Mesodermal cell (in vitro differentiated cells): ENCODE measurements at regions not wholly inside any gene's neighbourhood (a gene's known extent, or its start where the extent isn't known, plus 50 kb on each side); places are given as distances from the start of the nearest gene placed in this dataset.
"Not testable (repeated sequence)": the region's sequence is repeated elsewhere in the genome, so short reads cannot be mapped to it uniquely, and the experiment has no call there.

Source experiments
- H3K27ac ChIP-seq: 2 replicates; pipeline ENCODE4 v1.7.0; 2013; ENCODE audit warnings: mild to moderate bottlenecking, low read depth, low read length, moderate library complexity; ENCODE audit not compliant: severe bottlenecking
- H3K36me3 ChIP-seq: 2 replicates; pipeline ENCODE4 v1.7.1; 2013; ENCODE audit warnings: mild to moderate bottlenecking, low read length, moderate library complexity; ENCODE audit not compliant: control insufficient read depth, insufficient read depth
- H3K4me1 ChIP-seq: one replicate; pipeline ENCODE4 v1.7.1; 2013; ENCODE audit warnings: mild to moderate bottlenecking, low read length; ENCODE audit not compliant: insufficient read depth, control insufficient read depth, poor library complexity, severe bottlenecking
- H3K4me3 ChIP-seq: 2 replicates; pipeline ENCODE4 v1.7.0; 2013; ENCODE audit warnings: low read length, control low read depth, mild to moderate bottlenecking; ENCODE audit not compliant: insufficient read depth, poor library complexity, severe bottlenecking; ENCODE audit errors: extremely low read depth
- H3K9me3 ChIP-seq: 2 replicates; pipeline ENCODE4 v1.7.1; 2013; ENCODE audit warnings: mild to moderate bottlenecking, low read length, moderate library complexity; ENCODE audit not compliant: control insufficient read depth
- WGBS, 2 experiments: methylation state at CpG; one replicate each; pipeline ENCODE4 v1.1.5; 2013; ENCODE audit warnings: missing lambda C conversion rate in 2 of 2; ENCODE audit not compliant: insufficient coverage in 2 of 2; 5-methylcytosine and 5-hydroxymethylcytosine counted together

DNA sequence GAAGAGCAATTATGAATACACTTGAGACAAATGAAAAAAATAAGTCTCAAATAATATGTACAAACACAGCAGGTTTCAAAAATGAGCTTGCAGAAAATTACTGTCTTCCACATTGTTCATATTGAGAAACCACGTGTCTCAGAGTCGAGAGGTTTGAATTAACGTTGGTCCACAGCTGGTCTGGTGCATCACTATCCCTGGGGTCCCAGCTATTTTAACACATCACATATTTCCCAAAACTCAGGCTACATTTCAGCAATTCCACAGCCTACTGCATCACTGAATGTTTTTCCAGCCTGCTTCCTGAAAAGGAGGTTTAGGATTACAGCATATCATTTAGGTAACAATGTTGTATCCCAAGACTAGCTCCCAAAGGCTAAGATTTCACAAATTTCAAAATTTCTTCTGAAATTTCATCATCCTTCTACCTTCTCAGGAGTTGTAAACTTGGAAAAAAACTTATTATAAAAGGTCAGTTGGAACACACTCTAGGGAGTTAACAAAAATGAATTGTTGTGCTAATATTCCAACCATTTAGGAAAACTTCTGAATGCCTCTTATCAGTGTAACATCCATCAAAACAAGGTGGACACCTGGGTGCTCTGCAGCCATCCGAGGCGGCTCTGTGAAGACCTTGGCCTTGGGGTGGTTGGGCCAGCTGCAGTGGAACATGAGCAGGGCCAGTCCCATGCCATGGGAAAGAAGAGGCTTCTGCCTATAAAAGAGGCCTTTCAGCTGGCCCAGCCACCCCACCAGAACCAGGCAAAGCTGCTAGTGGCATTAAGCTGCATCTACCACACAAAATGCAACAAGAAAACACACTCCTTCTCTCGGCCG lies 198.1 kb upstream of the RBBP8 start:
- no peak overlapping the region for H3K4me3 ChIP-seq
- H3K27ac ChIP-seq, result no peak overlapping the region
- H3K9me3 ChIP-seq, result no peaks in the 10 kb centered on the region
- H3K36me3 ChIP-seq, result no peaks in the 10 kb centered on the region
- WGBS, 2 experiments, result 89 to 91% methylated on average over 5 of the region's 7 CpGs
- H3K4me1 ChIP-seq, result no peaks in the 10 kb centered on the region

DNA sequence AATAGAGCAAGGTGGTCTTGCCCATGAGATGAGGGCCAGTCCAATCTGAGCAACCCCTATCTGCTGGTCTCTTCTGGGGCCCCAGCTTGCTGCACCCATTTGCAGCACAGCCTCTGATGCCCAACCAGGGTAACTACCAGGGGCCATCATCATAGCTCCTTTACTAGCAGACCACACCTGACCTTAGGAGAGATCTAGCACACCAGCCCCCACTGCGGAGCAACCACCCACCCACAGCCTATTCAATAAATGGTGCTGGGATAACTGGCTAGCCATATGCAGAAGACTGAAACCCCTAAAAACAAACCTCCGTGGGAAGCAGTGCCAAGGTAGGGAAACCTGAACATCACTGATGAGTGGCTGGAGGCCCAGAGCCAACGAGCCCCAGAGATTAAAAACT lies 196.1 kb upstream of the RBBP8 start:
- no peaks in the 10 kb centered on the region for H3K9me3 ChIP-seq
- H3K4me3 ChIP-seq, result no peak overlapping the region
- H3K36me3 ChIP-seq, result no peaks in the 10 kb centered on the region
- H3K27ac ChIP-seq, result no peak overlapping the region
- H3K4me1 ChIP-seq, result no peaks in the 10 kb centered on the region
- WGBS, 2 experiments, result 80 to 92% methylated on average over 3 of the region's 3 CpGs

DNA sequence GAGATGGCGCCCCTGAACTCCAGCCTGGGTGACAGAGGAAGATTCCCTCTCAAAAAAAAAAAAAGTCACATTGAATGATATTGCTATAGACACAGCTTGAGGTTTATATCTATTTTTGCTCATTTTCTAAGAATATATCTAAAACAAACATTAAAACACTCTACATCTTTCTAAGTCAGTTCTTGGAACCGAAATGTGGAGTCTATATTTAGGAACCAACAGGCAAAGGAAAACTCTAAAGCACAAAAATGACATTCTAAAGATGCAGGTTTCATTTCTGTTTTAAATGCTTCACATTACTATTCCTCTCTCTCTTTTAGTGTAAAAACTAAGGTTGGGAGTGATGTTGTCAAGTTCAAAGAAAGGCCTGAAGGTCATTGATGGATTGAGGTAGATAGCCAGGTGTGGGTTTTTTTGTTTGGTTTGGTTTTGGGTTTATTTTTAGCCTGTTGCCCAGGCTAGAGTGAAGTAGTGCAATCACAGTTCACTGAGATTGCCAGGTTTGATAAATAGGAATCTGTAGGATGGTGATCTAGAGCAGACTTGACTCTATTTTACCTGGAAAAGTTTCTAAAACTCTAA lies 194.0 kb upstream of the RBBP8 start:
- Histone ChIP-seq H3K36me3 (no peaks in the 10 kb centered on the region), H3K4me3 (no peak overlapping the region), H3K4me1 (no peaks in the 10 kb centered on the region), H3K27ac (no peak overlapping the region), H3K9me3 (no peaks in the 10 kb centered on the region)
- WGBS, 2 experiments, result no CpG with 5 or more reads among the region's 2 CpGs

DNA sequence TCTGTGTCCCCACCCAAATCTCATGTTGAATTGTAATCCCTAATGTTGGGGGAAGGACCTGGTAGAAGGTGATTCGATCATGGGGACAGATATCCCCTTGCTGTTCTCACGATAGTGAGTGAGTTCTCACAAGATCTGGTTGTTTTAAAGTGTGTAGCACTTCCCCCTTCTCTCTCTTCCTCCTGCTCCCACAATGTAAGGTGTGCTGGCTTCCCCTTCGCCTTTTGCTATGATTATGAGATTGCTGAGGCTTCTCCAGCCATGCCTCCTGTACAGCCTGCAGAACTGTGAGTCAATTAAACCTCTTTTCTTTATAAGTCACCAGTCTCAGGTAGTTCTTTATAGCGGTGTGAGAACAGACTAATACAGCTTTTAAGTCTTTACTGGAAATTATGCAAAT lies 193.3 kb upstream of the RBBP8 start:
- 88% methylated on average over 1 of the region's 4 CpGs; no CpG with 5 or more reads in 1 of the 2 experiments for WGBS, 2 experiments
- Histone ChIP-seq H3K36me3 (no peaks in the 10 kb centered on the region), H3K4me3 (no peak overlapping the region), H3K4me1 (no peaks in the 10 kb centered on the region), H3K27ac (no peak overlapping the region), H3K9me3 (no peaks in the 10 kb centered on the region)

DNA sequence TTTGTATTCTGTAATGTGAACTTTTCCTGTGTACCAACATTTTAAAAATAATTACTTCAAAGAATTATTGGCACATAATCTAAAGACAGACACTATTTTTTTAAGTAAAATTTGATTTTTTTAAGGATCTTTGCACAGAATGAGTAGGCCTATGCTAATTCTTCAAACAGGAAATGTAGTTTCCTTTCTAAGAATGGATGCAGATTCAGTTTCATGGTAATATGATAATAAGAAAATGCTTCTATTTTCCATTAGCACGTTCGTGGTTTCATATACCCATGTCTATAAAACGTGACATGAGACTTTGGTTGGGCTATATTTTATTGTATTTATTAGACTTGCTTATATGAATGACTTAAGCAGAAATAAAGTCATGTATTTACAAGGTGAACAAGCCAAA lies 191.8 kb upstream of the RBBP8 start:
- 100% methylated on average over 2 of the region's 3 CpGs; no CpG with 5 or more reads in 1 of the 2 experiments for WGBS, 2 experiments
- no peaks in the 10 kb centered on the region for H3K4me1 ChIP-seq
- H3K27ac ChIP-seq, result no peak overlapping the region
- no peaks in the 10 kb centered on the region for H3K36me3 ChIP-seq
- no peaks in the 10 kb centered on the region for H3K9me3 ChIP-seq
- no peak overlapping the region for H3K4me3 ChIP-seq

DNA sequence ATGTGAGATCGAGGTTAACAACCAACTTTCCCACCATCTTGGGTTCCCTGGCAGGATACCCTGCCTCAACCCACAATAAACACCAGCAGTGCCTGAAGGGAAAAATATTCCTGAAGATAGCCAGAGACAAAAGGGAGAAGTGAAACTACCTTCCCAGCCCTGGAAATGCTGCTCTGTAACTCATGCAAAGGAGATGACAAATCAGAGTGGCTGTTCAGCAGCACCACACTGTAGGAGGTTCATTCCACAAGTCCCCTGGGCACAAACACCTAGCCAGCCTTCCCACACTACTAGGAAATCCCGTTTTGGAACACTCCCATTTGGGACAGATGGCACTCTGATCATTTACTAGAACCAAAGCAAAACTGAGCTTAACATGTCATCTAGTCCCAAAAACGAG lies 190.7 kb upstream of the RBBP8 start:
- Histone ChIP-seq H3K4me1 (no peaks in the 10 kb centered on the region), H3K9me3 (no peaks in the 10 kb centered on the region), H3K36me3 (no peaks in the 10 kb centered on the region), H3K4me3 (no peak overlapping the region), H3K27ac (no peak overlapping the region)
- WGBS, 2 experiments, result 60 to 80% methylated on average over 1 to 2 of the region's 3 CpGs

DNA sequence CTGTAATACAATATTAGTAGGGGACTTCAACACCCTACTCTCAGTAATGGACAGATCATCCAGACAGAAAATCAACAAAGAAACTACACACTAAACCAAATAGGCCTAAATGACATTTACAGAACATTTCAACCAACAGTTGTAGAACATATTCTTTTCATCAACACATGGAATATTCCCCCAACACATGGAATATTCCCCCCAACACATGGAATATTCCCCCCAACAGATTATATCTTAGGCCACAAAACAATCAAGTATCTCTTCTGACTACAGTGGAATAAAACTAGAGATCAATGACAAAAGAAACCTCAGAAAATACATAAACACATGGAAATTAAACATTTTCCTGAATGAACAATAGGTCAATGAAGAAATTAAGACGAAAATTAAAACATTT lies 187.2 kb upstream of the RBBP8 start:
- Histone ChIP-seq H3K27ac (no peak overlapping the region), H3K9me3 (no peaks in the 10 kb centered on the region), H3K4me1 (peaks cover 3% of the 10 kb centered on the region), H3K36me3 (no peaks in the 10 kb centered on the region), H3K4me3 (no peak overlapping the region)
- no CpG with 5 or more reads among the region's 1 CpG for WGBS, 2 experiments

DNA sequence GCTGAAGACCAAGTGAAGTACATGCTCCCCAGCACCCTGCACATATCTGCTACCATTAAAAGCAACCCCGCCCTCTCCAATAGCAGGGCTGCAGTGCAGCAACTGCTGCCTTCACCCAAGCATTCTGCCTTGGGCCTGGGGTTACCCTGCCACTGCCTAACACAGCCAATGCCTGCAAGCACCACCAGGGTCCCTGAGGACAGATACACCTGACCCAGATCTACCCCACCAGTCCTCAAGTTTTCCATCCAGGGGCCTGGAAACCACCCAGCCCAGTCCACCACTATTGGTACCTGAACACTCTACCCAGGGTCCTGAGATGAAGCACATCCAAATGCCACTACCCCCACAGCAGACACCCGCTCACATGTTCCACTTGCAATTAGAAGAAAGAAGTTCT lies 181.1 kb upstream of the RBBP8 start:
- WGBS, 2 experiments, result 100% methylated on average over 1 of the region's 2 CpGs
- no peaks in the 10 kb centered on the region for H3K36me3 ChIP-seq
- no peak overlapping the region for H3K4me3 ChIP-seq
- no peaks in the 10 kb centered on the region for H3K9me3 ChIP-seq
- peaks cover 3% of the 10 kb centered on the region for H3K4me1 ChIP-seq
- H3K27ac ChIP-seq, result no peak overlapping the region

DNA sequence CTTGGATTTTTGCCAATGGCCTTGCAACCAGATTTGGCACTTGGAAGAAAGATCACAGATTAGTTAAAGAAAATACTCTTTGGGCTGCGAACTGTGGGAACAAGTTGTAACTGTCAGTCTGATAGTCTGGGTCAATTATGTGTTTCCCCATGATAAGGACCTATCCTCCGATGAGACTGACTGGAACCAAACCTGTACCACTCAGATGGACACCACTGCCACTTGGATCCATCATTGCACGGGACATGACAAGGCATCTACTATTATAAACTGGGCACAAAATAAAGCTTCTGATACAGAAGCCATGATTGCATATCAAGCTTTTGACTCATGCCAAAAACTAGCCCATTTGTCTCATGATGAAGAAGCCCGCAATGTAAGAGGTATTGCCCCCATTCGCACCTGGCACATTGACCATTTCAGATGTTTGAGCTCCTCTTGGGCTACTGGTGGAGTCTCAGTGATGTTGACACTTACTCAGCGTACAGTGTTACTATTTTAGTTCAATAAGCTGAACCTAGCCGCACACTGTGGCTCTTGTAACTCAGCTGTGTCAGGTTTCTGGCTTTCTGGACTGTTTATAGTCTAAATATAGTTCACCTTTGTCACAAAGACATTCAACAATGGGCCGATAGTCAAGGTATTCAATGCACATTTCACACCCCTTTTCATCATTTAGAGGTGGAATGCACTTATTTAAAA lies 179.8 kb upstream of the RBBP8 start:
- peaks cover 3% of the 10 kb centered on the region for H3K4me1 ChIP-seq
- no peaks in the 10 kb centered on the region for H3K36me3 ChIP-seq
- H3K27ac ChIP-seq, result no peak overlapping the region
- no peaks in the 10 kb centered on the region for H3K9me3 ChIP-seq
- WGBS, 2 experiments, result 87 to 90% methylated on average over 6 of the region's 8 CpGs
- no peak overlapping the region for H3K4me3 ChIP-seq

DNA sequence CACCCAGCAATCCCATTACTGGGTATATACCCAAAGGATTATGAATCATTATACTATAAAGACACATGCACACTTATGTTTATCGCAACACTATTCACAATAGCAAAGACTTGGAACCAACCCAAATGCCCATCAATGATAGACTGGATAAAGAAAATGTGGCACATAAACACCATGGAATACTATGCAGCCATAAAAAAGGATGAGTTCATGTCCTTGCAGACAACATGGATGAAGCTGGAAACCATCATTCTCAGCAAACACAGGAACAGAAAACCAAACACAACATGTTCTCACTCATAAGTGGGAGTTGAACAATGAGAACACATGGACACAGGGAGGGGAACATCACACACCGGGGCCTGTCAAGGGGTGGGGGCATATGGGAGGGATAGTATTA lies 169.1 kb upstream of the RBBP8 start:
- not testable (repeated sequence) for H3K36me3 ChIP-seq, H3K27ac ChIP-seq, H3K4me1 ChIP-seq, H3K4me3 ChIP-seq, H3K9me3 ChIP-seq
- no CpG with 5 or more reads among the region's 2 CpGs for WGBS, 2 experiments

DNA sequence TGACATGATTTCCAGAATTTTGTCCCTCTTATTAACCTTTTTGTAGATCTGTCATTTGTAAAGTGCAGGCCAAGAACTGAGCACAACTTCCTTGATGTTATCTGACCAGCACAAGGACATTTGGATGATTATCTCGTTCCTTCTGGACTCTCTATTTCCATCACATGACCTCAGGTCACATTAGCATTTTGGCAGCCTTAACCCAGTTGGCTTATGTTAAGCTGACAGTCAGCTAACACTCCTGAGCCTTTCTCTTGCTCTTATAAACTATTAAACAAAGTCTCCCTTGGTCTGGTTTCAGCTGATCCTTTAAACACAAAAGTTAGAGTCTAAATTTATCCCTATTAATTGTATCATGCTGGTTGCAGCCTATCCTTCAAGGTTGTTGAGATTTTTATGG lies 167.2 kb upstream of the RBBP8 start:
- H3K27ac ChIP-seq, result no peak overlapping the region
- no peak overlapping the region for H3K4me3 ChIP-seq
- 60 to 72% methylated on average over 1 of the region's 1 CpG for WGBS, 2 experiments
- H3K4me1 ChIP-seq, result no peaks in the 10 kb centered on the region
- no peaks in the 10 kb centered on the region for H3K36me3 ChIP-seq
- H3K9me3 ChIP-seq, result no peaks in the 10 kb centered on the region
